KBM-7 (cell line): ENCODE measurements at regions not wholly inside any gene's neighbourhood (a gene's known extent, or its start where the extent isn't known, plus 50 kb on each side); places are given as distances from the start of the nearest gene placed in this dataset.
"Not testable (repeated sequence)": the region's sequence is repeated elsewhere in the genome, so short reads cannot be mapped to it uniquely, and the experiment has no call there.

ENCODE experiments used
- DNase-seq: peaks from one replicate; pipeline ENCODE4 v3.0.0-alpha.2; 2015
- in situ Hi-C: fragments of 300-500 bp; cut with MboI; formaldehyde crosslinking; loops from 2 replicates; pipeline ENCODE4 v1.14.3; 2020; ENCODE audit warnings: low sequenced_read_pairs, low pct_unique_long_range_greater_than_20kb, mixed read lengths

GRCh38 chr12:11524446-11524845, 125.0 kb upstream of the ETV6 start:
- no peak for DNase-seq
- in situ Hi-C loops, result no loop called here

GRCh38 chr12:11534064-11534463, 115.4 kb upstream of the ETV6 start:
- no peak for DNase-seq
- in situ Hi-C loops, result no loop called here

- in situ Hi-C loops, result no loop called here
- DNase-seq, result no peak
Observed at GRCh38 chr12:11535127-11535526, 114.3 kb upstream of the ETV6 start.

GRCh38 chr12:11539156-11539555, 110.3 kb upstream of the ETV6 start:
- in situ Hi-C loops, result no loop called here
- DNase-seq, result no peak

GRCh38 chr12:11540156-11540555, 109.3 kb upstream of the ETV6 start:
- in situ Hi-C loops, result no loop called here
- no peak for DNase-seq

GRCh38 chr12:11540615-11541310, 108.7 kb upstream of the ETV6 start:
- in situ Hi-C loops, result no loop called here
- DNase-seq, result no peak

- DNase-seq, result no peak
Observed at GRCh38 chr12:11542599-11542998, 106.9 kb upstream of the ETV6 start.

GRCh38 chr12:11543457-11544158, 105.9 kb upstream of the ETV6 start:
- in situ Hi-C loops, result no loop called here
- DNase-seq, result no peak

More at GRCh38 chr12:11542599-11542998, 106.9 kb upstream of the ETV6 start:
- in situ Hi-C loops, result no loop called here

GRCh38 chr12:11545484-11546330, 103.8 kb upstream of the ETV6 start:
- in situ Hi-C loops, result no loop called here
- DNase-seq, result peak; percentile 83

GRCh38 chr12:11546582-11547270, 102.7 kb upstream of the ETV6 start:
- DNase-seq, in situ Hi-C loops: not testable (repeated sequence)

- in situ Hi-C loops, DNase-seq: not testable (repeated sequence)
Observed at GRCh38 chr12:11547271-11547646, 102.2 kb upstream of the ETV6 start.

GRCh38 chr12:11549119-11549518, 100.4 kb upstream of the ETV6 start:
- in situ Hi-C loops, result no loop called here
- no peak for DNase-seq

- DNase-seq, result peak; percentile 79
- in situ Hi-C loops, result loop anchor here (25.0 kb wide), 1 partner anchor 783 kb away; no protein-coding TSS in a partner anchor
Observed at GRCh38 chr12:11553871-11554533, 95.5 kb upstream of the ETV6 start.

- in situ Hi-C loops, result loop anchor here (25.0 kb wide), 1 partner anchor 782 kb away; no protein-coding TSS in a partner anchor
Observed at GRCh38 chr12:11555195-11555594, 94.3 kb upstream of the ETV6 start.

GRCh38 chr12:11555743-11556625, 93.5 kb upstream of the ETV6 start:
- peak; percentile 77 for DNase-seq
- in situ Hi-C loops, result loop anchor here (25.0 kb wide), 1 partner anchor 781 kb away; no protein-coding TSS in a partner anchor

More at GRCh38 chr12:11555195-11555594, 94.3 kb upstream of the ETV6 start:
- no peak for DNase-seq

GRCh38 chr12:11556682-11557081, 92.8 kb upstream of the ETV6 start:
- in situ Hi-C loops, result loop anchor here (25.0 kb wide), 1 partner anchor 781 kb away; no protein-coding TSS in a partner anchor
- DNase-seq, result no peak

- DNase-seq, result no peak
- in situ Hi-C loops, result loop anchor here (25.0 kb wide), 1 partner anchor 778 kb away; no protein-coding TSS in a partner anchor
Observed at GRCh38 chr12:11559626-11560340, 89.7 kb upstream of the ETV6 start.
